Activated CD8-positive, alpha-beta T cell treated with anti-CD3 and anti-CD28 coated beads for 36 hours (primary cell): ENCODE measurements at regions not wholly inside any gene's neighbourhood (a gene's known extent, or its start where the extent isn't known, plus 50 kb on each side); places are given as distances from the start of the nearest gene placed in this dataset.
A peak's percentile ranks its signal among the peaks of the same experiment; 100 is the strongest.

Experiments
- ATAC-seq: fragments of 200-7000 bp; cut with Tn5 transposase; one replicate; pipeline ENCODE4 v1.10.0; 2021; ENCODE audit warnings: mild to moderate bottlenecking, moderate library complexity
- CTCF ChIA-PET: fragments of 350-600 bp; sonication (Branson Sonifier 250); formaldehyde crosslinking; loops from one replicate; lab custom pipeline; 2021; ENCODE audit warnings: antibody characterized with exemption; lab: Charles Lee
- POLR2A ChIA-PET: fragments of 350-600 bp; sonication (Branson Sonifier 250); formaldehyde crosslinking; loops from one replicate; lab custom pipeline; 2021; ENCODE audit warnings: antibody characterized with exemption; lab: Charles Lee
- DNase-seq: peaks from one replicate; pipeline ENCODE4 v3.0.0-alpha.2; 2020
- H3K27ac Mint-ChIP-seq: one replicate; pipeline ENCODE4 v1.8.0; 2021; ENCODE audit warnings: mild to moderate bottlenecking, mixed read lengths
- H3K27me3 Mint-ChIP-seq: one replicate; pipeline ENCODE4 v1.8.0; 2021; ENCODE audit warnings: mixed read lengths
- H3K36me3 Mint-ChIP-seq: one replicate; pipeline ENCODE4 v1.8.0; 2021; ENCODE audit warnings: low read depth, mixed read lengths
- H3K4me1 Mint-ChIP-seq: one replicate; pipeline ENCODE4 v1.8.0; 2021; ENCODE audit warnings: low read depth, mixed read lengths
- H3K4me3 Mint-ChIP-seq: one replicate; pipeline ENCODE4 v1.8.0; 2021; ENCODE audit warnings: mild to moderate bottlenecking, moderate library complexity, mixed read lengths
- H3K9me3 Mint-ChIP-seq: one replicate; pipeline ENCODE4 v1.8.0; 2021; ENCODE audit warnings: mixed read lengths
- intact Hi-C: fragments of 100-400 bp; cut with micrococcal nuclease; formaldehyde crosslinking; loops from one replicate; pipeline ENCODE4 v1.10.0; 2022
- TF ChIP-seq, protein P1 (sequence below): fragments of 200-600 bp; IDR thresholded peaks from one replicate; pipeline ENCODE4 v1.8.0; 2022; ENCODE audit warnings: antibody characterized with exemption, mild to moderate bottlenecking

DNA sequence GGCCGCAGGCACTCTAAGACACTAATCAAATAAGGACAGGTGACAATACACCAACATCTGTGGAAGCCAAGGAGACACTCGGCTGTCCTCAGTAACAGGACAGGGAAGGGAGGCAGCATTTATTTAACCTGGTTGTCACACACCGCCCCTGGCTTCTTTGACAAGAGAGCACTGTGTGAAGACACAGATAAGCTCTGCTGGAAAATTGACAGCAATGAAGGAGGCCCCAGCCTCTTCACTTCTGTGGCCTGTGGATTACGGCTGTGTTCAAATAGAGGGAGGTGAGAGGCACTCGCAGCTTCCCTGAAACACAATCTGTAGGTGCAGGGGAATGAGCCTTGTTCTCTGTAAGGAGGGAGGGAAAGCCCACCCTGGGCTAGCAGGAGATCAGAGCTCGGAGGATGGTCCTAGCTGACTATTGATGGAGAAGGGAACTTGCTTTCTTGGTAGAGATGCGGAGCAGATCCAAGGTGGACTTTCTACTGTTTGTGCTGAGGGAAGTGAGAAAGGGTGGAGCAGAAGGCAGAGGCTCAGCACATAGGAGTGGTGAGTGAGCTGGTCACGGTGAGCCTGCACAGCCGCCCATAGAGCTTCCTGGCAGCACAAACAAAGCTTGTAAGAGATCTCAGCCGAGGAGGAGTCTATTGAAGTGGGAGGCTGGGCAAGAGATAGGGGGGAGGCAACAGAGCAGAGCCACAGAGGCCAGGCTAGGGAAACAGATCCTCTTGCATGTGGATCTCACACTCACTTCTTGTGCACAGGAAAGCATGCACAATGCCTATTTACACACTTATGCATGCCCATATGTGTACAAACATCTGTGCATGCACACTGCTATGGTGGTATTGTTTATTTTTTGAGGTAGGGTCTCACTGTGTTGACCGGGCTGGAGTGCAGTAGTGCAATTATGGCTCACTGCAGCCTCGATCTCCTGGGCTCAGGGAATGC is 114.6 kb upstream of the THY1 start:
- CTCF ChIA-PET = interaction anchor here (1.1 kb wide), 1 partner anchor 63 kb away, joined by 3 read pairs; no protein-coding TSS in a partner anchor
- no peak for DNase-seq
- intact Hi-C loops = no loop called here
- Mint-ChIP-seq H3K9me3 (no peaks in the 10 kb centered on the region), H3K4me1 (no peaks in the 10 kb centered on the region), H3K36me3 (no peaks in the 10 kb centered on the region), H3K27ac (no peak overlapping the region), H3K27me3 (peaks cover 10% of the 10 kb centered on the region), H3K4me3 (no peak overlapping the region)
- TF ChIP-seq, protein P1, sequence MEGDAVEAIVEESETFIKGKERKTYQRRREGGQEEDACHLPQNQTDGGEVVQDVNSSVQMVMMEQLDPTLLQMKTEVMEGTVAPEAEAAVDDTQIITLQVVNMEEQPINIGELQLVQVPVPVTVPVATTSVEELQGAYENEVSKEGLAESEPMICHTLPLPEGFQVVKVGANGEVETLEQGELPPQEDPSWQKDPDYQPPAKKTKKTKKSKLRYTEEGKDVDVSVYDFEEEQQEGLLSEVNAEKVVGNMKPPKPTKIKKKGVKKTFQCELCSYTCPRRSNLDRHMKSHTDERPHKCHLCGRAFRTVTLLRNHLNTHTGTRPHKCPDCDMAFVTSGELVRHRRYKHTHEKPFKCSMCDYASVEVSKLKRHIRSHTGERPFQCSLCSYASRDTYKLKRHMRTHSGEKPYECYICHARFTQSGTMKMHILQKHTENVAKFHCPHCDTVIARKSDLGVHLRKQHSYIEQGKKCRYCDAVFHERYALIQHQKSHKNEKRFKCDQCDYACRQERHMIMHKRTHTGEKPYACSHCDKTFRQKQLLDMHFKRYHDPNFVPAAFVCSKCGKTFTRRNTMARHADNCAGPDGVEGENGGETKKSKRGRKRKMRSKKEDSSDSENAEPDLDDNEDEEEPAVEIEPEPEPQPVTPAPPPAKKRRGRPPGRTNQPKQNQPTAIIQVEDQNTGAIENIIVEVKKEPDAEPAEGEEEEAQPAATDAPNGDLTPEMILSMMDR = no peak
- POLR2A ChIA-PET = no interaction called here
- no peak for ATAC-seq

DNA sequence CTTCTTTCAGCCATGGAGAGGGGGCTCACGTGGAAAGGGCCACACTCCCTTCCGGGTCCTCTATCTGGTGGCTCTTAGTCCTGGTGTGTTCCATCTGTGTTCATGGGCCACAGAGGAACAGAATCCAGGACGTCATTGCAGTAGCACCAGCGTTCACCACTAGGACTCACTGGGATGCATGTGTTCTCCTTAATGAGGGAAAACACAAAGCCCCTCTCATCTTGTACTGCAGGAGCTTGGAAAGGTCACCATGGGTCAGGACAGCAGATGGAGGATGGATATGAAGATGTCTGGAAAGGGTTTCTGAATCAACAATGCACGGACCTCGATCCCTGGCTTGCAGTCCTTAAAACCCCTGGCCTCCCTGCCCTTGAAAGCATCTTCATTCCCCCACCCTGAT is 113.8 kb upstream of the THY1 start:
- TF ChIP-seq, protein P1 = no peak
- peaks cover 10% of the 10 kb centered on the region for H3K27me3 Mint-ChIP-seq
- H3K9me3 Mint-ChIP-seq = no peaks in the 10 kb centered on the region
- ChIA-PET POLR2A (no interaction called here), CTCF (interaction anchor here (1.0 to 1.2 kb wide), 2 partner anchors 46 to 56 kb away, joined by 3 to 4 read pairs; no protein-coding TSS in a partner anchor)
- DNase-seq (no peak), ATAC-seq (no peak)
- no peak overlapping the region for H3K27ac Mint-ChIP-seq
- H3K36me3 Mint-ChIP-seq = no peaks in the 10 kb centered on the region
- H3K4me3 Mint-ChIP-seq = no peak overlapping the region
- intact Hi-C loops = no loop called here
- no peaks in the 10 kb centered on the region for H3K4me1 Mint-ChIP-seq

DNA sequence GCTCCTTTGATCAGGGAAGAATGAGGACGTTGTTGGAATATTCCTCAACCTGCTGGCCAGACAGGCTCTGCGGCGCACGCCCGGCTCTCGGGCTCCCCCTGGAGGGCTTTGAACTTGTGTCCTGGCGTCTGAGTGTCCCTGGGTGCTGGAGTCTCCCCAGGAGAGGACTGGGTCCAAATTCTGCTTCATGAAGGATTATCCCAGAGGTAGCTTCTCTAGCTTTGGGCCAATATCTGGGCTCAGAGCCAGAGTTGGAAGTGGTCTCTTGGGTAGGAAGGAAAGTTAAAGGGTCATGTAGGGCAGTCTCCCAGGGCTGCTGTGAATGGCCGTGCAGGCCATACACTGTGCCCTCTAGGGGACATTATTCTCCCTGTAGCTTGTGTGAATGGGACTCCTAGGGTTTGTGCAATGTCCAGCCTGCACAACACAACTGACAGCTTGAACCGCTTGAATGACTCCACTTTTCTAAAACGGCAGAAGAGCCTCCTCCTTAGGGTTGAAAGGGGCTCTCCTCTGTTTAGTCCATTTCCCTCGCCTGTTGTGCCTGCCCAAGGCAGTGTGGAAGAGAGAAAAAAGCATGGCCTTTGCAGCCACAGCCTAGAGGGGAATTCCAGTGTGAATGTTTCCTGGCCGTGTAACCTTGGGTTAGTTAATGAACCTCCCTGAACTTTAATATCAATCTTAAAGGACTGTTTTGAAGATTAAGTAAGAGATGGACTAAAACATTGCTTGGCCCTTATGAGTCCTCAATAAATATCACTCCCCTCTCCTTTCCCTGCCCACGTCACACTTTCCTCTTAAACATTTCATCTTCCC is 111.2 kb upstream of the THY1 start:
- H3K27ac Mint-ChIP-seq = no peak overlapping the region
- H3K27me3 Mint-ChIP-seq = peaks cover 7% of the 10 kb centered on the region
- no peaks in the 10 kb centered on the region for H3K9me3 Mint-ChIP-seq
- CTCF ChIA-PET = interaction anchor here (0.7 to 2.7 kb wide), 15 partner anchors 10 to 574 kb away, joined by 3 to 18 read pairs (median 3); no protein-coding TSS in a partner anchor
- H3K36me3 Mint-ChIP-seq = no peaks in the 10 kb centered on the region
- intact Hi-C loops = loop anchor here (5.0 kb wide), 1 partner anchor 52 kb away; no protein-coding TSS in a partner anchor
- no peaks in the 10 kb centered on the region for H3K4me1 Mint-ChIP-seq
- DNase-seq = peak; percentile 74
- TF ChIP-seq, protein P1 = peak; percentile 98
- no peak overlapping the region for H3K4me3 Mint-ChIP-seq
- peak; percentile 82 for ATAC-seq
- POLR2A ChIA-PET = no interaction called here

DNA sequence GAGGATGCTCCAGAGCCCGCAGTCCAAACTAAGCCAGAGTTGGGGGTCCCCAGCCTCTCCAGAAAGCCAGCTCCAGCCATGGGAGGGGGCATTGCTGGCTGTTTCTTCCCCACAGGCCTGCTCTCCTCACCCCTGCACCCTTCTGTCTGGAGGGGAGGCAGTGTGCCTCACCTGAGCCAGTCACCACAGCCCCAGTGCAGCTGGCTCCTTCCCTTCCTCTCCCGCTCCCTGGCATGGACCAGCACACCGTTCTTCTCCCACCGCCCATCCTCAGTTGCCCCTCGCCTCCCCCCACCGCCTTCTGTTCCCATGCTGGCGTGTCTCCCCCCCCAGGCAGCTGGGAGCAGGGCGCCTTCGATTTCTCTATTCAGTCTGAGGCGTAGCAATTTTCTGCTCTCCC is 110.5 kb upstream of the THY1 start:
- intact Hi-C loops = loop anchor here (5.0 kb wide), 1 partner anchor 51 kb away; no protein-coding TSS in a partner anchor

More for the DNA sequence above, 110.5 kb upstream of the THY1 start:
- Mint-ChIP-seq H3K4me1 (no peaks in the 10 kb centered on the region), H3K4me3 (no peak overlapping the region), H3K9me3 (no peaks in the 10 kb centered on the region), H3K36me3 (no peaks in the 10 kb centered on the region), H3K27ac (no peak overlapping the region), H3K27me3 (peaks cover 7% of the 10 kb centered on the region)
- ChIA-PET POLR2A (no interaction called here), CTCF (interaction anchor here (0.9 to 2.7 kb wide), 14 partner anchors 10 to 575 kb away, joined by 3 to 18 read pairs (median 3); no protein-coding TSS in a partner anchor)
- TF ChIP-seq, protein P1 = no peak
- no peak for ATAC-seq
- no peak for DNase-seq
